GM19395 (cell line): ENCODE measurements at regions not wholly inside any gene's neighbourhood (a gene's known extent, or its start where the extent isn't known, plus 50 kb on each side); places are given as distances from the start of the nearest gene placed in this dataset.

Experiments used
- ATAC-seq: cut with Tn5 transposase; IDR thresholded peaks from one replicate; pipeline ENCODE4 v1.9.1; 2021; ENCODE audit warnings: mild to moderate bottlenecking, moderate library complexity; ENCODE audit not compliant: unreplicated experiment

DNA sequence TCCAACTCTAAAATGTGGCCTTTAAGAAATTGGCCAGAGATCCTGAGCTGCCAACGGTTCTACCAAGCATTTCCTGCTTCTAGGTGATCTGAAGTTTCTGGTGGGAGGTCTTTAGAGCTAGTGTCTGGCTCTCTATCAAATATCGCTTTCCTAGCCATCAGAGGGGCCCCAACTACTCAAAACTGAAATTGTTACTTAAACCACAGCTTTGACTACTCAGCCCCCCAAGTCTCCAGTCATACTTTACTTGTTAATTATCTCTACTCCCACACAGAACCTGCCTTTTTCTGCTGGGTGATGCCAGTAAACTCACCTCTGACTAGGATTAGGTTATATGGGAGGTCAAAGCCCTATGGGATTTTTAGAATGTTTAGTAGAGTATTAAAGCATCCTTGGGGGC lies 95.1 kb downstream of the FASLG start:
- no peak for ATAC-seq

DNA sequence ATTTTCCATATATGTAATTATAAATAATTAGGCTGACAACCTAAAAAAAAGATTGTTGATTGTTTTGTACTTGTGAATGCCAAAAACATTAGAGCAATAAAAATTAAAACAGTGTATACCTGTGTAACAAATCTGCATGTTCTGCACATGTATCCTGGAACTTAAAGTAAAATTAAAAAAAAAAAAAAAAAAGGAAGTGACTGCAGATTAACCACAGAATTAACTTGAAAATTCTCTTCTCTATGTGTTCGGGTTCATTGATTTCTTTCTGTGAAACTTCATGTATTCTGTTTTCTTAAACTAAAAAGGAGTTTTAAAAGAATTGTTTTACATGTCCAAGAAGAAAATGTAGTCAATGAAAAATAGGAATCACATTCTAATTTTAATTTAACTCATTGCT lies 95.7 kb downstream of the FASLG start:
- ATAC-seq = no peak

DNA sequence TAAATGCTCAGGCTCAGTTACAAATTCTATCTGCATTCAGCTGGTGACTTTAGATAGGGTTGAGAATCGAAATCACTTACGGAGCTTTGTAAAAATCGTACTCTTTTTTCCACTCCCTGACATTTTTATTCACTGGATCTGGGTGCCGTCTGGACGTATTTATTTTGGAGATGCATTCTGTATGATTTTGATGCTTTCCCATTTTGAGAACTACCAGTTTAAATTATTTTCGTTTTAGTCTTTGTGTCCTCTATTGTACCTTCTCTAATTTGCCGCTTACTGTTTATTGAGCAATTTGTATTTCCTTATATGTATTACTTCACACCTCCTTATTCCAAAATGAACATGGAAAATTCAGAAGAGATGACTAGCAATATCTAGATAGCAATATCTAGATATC lies 96.2 kb downstream of the FASLG start:
- no peak for ATAC-seq

DNA sequence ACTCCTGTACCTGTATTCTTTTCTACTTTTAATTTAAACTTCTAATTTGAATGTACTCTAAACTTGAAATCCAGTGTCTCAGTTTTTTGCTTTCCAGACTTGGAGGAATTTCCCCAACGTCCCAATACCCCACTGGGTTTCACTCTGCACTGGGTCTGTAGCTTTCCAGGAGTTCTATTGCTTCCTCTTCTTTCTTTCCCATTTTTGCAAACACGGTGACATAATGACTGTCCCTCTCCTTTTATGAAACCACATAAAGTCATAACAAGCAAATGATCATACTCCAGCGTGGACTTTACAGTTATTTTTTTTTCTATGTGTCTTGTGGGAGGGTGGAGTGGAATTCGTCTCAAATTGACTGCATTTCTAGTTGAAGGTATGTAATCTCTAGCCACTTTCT lies 97.1 kb downstream of the FASLG start:
- ATAC-seq = no peak

DNA sequence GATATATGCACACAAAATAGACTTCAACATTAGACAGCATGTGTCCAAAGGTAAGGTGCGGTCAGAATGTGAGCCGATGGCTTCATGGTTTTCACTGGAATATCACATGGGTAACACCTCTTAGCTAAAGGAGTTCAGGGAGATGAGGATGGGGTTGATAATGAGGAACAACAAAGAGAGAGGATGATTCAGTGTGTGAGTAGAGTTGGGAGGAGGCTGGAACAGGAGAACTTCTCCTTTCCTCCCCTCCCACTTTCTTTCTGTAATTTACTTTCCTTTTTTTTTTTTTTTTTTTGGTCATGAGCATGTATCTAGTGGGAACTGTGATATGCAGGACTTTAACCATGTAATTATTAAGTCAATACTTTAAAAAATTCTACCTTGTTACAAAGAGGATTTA lies 99.4 kb downstream of the FASLG start:
- ATAC-seq = no peak

DNA sequence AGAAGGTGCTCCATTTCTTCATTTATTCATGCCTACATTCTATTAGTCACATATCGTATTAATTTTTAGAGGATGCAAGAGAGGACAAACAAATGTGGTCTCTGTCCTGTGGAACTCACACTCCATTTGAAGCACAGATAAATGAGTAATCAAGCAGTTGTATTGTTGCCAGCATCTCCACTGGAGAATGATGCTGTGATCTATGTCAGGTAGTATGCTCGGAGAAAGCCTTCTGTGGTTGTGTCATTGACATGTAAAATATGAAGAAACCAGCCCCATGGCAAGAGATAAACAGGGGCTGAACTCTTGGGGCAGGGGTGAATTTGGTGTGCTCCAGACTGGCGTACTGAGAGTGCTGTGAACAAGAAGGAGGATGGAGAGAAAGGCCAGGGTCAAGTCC lies 101.2 kb downstream of the FASLG start:
- no peak for ATAC-seq

DNA sequence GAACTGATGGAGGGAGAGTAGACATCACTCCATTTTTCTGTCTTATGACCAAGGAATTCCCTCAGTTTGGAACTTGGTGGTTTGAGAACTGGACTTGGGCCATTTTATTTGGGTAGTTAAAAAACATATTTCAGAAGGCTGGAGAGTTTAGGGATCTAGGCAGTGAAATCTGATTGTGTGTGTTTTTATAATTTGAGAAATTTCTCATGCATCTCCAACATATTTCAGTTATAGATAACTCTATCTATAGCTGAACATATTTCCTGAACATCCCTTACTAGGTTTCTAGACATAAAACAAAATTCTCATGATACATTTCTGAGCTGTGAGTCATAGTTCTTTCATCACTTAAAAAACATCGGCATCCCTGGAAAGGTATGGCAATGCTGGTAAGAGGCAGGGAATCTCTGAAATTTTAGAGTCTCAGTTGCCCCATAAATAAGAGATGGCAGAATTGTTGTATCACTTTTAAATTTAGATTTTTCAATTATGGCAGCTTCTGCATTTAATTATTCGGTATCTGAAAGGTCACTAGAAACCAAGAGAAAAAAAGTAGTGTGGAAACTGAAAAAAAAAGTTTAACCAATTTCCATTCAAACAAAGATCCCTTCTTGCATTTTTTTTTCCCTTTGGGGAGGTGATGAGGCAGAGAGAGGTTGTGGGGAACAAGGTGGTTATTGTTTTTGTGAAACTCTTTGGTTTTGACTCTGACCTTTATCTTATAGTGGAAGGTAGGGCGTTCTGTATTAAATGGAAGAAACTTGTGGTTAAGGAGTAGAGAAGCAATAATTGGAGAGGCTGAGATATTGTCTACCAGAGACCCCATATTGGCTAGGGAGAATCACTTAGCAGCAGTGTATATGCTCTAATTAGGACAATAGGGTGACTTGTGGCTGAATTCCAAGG lies 102.9 kb downstream of the FASLG start:
- ATAC-seq = no peak

DNA sequence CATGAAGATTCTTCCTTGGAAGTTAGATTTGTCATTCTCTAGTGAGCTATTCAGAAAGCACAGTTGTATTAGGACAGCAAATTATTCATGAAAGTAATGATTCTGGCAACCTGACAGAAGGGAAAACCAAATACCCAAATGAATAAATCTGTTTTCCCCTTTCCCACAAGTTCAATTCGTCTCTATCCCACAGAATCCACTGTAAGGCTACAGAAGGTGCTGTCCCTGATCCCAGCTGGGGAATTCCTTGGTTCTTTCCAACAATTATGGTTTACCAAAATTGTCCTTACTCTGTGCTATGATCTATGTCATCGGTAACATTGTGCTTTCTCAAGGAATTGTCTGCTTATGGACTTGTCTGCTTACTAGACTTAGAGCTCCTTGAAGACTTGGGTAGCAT lies 104.2 kb downstream of the FASLG start:
- ATAC-seq = no peak

DNA sequence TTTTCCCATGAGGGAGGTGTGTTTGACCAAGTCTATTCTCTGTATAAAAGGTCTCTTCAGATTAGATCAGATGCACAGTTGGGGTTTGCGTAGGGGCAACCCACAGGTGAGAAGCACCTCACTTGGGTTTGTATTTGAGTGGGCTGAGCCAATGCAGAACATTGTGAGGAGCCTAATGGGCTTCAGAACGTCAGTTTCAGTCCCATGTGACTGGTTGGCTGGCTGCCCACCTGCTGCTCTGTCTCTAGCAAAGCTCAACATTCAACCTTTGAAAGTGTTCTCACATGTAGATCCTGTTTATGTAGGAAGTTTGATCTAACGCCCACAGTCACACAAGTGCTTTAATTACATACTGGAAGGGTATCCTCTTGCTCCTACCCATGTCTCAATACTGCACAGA lies 105.5 kb downstream of the FASLG start:
- ATAC-seq = no peak

DNA sequence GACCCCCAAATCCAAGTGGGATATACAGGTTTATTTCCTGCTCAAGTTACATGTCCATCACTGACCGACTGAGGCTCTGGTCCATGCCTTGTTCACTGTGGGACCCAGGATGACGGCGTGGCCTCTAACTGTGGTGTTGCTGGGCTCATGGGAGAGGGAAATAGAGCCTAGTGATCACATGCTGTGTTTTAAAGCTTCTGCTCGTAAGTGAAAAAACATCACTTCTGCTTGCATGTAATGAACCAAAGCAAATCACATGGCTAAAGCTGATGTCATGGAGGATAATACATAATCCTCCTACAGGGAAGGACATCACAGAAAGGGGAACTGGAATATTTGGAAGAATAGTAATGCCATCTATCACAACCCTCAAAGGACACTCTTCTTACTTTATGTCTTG lies 107.6 kb downstream of the FASLG start:
- no peak for ATAC-seq

DNA sequence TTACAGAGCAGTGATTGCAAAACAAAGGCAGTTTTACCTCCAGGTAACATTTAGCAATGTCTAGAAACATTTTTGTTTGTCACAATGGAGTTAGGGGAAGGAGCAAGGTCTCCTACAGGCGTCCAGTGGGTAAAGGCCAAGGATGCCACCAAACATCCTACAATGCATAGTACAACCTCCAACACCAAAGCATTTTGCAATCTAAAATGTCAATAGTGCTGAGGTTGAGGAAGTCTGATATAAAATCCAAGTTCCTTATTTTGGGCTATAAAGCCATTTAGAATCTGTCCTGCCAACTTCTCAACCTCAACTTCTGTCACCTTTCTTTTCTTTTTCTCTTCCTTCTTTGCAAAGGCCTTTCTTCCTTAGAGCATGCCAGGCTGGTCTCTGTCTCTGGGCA lies 111.2 kb downstream of the FASLG start:
- ATAC-seq = no peak

DNA sequence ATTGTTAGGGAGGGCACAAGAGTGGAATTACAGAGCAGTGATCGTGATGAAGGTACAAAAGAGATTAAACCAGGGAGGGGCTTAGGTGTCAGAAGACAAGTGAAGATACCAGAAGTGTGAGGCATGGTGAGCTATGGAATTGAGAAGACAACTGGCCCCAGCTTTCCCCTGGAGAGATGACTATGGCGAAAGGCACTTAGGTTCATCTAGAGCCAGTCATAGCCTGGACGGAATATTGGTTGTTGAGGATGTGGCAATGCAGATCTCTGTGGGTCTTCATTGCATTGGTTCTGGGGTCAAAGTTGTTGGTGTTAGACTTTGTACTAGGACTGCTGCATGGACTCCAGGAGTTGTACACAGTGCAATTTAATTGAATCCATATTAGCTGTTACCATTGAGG lies 115.7 kb downstream of the FASLG start:
- no peak for ATAC-seq

DNA sequence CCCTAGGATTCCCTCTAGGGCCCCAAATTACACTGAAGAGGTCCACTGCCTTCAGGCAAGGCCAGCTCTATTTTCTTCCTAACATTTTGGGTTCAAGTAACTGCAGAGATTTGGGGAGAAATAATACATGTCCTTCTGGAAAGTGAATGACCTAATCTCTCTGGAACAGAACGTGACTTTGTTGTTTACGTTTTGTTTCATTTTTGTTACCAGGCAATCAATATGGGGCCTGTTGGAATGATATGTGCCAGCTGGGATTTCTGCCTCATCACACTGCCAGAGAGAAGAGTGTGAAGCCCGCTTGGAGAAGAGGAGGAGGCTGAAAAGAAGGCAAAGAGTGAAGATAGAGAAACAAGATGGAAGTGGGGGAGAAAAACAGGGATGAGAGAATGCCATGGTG lies 116.7 kb downstream of the FASLG start:
- no peak for ATAC-seq

DNA sequence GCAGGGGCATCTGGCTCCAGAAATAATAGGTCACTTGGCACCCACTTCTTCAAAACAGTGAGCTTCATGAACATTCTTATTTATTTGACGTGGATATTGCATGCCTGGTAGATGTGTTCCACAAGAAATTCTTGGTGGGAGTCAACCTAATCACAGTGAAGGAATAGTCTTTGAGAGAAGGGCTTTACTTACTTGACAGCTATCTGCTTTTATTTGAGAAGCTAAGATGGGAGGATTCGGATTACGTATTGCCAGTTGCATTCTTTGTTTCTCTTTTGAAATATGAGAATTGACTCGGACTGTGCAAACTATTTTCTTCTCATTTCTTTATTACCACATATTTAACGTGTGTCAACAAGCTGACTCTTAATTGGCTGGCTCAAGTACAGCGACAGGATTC lies 117.2 kb downstream of the FASLG start:
- no peak for ATAC-seq

DNA sequence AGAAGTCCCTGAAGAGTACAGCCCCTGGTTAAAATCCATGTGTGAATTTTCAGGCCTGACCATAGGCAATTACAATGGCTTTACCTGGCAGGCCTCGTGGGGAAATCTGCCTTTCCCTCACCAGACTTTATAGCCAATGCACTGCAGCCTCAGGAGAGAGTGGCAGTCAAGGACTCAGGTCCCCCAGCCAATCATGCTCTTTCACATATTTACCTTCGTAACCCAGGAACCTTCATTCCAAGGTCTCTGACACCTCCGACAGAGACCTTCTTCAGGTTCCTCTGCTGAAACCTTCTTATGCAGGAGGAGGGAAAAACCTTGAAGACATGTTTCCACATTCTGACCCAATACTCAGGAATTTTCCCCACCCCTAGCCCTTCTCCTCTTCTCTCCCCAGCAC lies 118.9 kb downstream of the FASLG start:
- no peak for ATAC-seq

DNA sequence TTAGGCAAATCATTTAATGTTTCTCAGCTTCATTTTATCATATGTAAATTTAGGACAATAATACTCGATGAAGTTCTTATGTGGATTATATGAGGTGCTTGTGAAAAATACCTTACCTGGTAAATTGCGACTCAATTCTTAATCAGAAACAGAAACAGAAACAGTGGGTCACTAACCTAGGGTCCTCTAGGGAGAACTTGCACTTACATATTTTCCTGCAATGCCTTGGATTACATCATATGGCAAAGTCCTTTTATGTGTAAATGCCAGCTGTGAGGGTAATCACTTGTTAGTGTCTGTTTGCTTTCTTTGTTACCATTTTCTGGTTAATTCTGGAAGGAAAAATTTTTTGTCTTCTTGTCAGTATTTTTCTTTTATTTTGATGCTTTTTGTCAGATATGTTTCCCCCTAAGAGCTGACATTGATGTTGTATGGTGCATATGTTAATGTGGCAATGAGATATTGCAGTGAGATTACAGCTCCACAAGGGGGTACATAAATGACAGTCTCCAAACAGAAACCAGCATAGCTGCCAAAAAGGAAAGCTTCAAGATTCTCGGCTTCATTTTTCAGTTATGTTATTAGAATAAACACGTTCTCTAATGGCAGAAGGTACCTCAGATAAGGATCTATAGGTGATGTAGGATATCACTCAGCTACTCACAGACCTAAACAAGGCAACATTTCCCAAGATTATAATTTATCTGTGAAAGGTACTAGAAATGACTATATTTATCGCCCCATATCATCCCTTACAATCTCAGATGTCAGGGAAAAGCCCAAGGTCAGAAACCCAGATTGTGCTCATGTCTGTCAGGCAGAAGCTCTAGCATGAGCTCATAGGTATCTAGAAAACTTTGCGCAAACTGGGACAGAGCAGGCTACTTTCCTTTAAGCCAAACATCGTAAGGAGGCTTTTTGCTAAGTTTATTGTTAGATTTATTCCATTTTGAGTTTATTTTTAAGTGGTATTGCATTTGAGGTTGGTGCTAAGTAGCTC lies 119.9 kb downstream of the FASLG start:
- ATAC-seq = peak; percentile 88

DNA sequence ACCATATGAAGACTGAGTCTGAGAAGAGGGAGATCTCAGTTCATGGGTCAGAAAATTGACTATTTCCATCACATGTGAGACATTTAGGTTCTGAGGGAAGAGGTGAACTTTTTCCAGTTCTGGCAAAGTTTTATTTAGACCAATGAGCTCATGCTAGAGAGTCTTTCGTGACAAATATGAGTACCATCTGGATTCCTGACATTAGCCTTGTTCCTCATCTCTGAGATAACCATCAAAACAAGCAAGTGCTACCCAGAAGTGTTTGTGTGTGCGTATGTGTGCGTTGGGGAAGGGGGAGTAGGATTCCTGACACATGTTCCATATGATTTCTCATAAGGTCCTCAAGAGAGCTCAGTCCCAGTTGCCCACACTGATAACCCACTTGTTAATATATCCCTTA lies 120.6 kb downstream of the FASLG start:
- ATAC-seq = no peak

DNA sequence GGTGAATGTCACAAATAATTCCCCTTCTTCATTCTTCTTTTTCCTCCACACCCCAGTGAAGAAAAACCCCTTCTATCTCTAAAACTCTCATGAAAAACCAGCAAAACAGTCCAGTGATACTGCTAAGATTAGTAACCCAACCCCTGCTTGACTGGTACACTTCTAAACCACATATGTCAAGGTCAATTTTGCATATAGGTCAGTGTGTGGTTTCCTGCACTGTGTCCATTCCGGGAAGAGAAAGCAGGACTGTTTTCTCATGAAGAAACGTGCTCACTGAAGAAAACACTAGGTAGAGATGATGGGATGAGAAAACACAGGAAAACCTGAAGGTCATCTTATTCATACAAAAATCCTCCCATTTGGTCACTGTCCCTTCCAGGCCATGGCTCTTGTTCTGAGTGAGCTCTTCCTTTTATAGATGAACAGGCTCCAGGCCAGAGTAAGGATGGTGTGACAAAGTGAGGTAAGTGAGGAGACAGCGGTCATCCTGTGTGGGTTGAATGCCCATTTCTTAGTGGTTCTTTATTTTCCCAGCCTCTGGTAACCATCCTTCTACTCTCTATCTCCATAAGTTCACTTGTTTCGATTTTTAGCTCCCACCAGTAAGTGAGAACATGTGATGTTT lies 122.7 kb downstream of the FASLG start:
- peak; percentile 71 for ATAC-seq

DNA sequence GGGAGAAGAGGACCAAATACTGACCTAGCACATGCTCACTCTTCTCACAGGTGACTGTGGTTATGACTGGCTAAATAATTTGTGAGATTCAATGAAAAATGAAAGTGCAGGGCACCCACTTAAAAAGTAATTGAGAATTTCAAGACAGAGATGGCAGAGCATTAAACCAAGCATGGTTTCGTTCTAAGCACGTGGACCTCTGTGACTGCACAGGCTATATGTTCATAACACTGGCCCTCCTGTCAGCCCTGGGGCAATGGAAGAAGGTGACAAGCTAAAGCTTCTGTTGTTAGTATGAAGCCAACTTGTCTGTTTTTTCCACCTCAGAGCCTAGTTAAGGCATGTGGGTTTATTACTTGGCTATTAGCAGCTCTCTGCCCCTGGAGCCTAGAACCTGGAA lies 130.9 kb downstream of the FASLG start:
- no peak for ATAC-seq

DNA sequence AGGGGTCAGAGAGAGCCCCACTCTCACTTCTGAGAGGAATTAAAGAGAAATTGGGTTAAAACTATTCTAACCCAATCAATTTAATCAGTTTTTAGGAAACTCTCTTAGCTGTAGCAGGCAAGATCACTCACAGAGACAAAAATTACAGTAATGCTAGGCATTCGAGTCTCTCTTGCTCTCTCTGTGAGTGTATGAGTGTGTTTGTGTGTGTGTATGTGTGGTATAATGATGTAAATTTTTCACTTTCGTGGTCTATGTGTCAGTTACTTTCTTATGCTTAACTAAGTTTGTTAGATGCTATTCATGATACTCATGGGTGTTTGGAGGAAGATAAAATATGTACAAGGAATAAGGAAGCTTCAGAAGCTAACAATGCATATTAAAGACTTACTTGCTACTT lies 131.3 kb downstream of the FASLG start:
- ATAC-seq = no peak

DNA sequence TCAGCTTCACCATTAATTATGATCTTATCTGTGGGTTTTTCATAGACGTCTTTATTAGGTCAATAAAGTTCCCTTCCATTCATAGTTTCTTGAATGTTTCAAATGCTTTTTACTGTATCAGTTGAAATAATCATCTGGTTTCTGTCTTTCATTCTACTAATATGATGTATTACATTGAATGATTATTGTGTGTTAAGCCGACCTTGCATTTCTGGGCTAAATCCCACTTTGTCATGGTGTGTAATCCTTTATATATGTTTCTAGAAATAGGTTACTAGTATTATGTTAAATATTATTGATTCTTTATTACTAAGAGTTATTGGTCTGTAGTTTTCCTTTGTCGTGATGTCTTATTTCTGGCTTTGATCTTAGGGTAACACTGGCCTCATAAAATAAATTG lies 134.9 kb downstream of the FASLG start:
- no peak for ATAC-seq
